HG02642 (cell line): ENCODE measurements at regions not wholly inside any gene's neighbourhood (a gene's known extent, or its start where the extent isn't known, plus 50 kb on each side); places are given as distances from the start of the nearest gene placed in this dataset.

ENCODE experiments used
- ATAC-seq: cut with Tn5 transposase; IDR thresholded peaks from one replicate; pipeline ENCODE4 v1.9.1; 2021; ENCODE audit warnings: mild to moderate bottlenecking; ENCODE audit not compliant: unreplicated experiment, poor library complexity

DNA sequence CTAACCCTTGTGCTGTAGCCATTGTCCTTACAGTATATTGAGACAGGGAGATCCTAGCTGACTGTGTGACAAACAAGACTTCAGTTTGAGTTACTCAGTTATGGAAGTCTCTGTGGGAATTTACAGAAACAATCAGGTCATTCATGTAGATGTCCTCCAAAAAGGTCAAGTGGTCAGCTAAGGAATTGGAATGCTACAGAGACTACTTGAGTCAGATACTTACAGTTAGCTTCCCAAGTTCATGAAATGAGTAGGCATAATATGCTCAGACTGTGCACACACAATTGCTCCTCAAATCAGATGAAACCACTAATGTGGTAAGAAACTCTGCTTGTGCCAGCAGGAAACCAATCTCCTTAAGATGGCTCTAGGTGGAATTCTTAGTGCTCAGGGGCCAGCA is 985.7 kb downstream of the NSUN3 start:
- no peak for ATAC-seq

DNA sequence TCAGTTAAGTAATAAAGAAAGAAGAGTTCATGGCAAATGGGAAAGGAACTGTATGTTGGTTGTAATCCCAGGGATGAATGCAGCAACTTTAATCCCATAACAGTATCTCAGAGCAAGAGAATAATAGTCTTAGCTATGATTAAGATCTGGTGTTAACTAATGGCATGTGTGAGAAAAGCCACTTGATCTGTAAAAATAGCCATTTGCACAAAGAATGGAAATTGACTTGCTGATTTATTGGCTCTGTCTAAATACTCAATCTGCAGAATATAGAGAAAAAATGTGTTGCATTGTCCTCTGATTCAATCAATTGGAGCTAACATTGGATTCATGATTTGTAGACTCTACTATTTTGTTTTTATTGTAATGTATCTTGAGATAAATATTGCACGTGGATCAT is 987.0 kb downstream of the NSUN3 start:
- ATAC-seq = no peak

DNA sequence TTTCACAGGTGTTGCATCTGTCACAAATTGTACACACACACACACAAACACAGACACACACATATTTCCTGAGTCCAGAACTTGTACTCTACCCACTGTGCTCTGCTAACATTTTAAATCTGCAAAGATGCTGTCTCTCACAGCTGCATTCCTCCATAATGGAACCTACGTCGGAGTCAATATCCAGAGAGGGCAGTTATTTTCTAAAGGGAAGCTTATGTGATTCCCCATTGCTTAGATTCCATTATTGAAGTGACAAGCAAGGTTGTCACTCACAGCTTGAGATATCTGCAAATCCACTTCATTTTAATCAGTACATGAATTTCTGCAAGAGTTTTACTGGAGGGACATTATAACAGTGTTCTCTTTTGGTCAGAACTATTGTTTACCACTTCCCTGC is 992.4 kb downstream of the NSUN3 start:
- ATAC-seq = no peak

DNA sequence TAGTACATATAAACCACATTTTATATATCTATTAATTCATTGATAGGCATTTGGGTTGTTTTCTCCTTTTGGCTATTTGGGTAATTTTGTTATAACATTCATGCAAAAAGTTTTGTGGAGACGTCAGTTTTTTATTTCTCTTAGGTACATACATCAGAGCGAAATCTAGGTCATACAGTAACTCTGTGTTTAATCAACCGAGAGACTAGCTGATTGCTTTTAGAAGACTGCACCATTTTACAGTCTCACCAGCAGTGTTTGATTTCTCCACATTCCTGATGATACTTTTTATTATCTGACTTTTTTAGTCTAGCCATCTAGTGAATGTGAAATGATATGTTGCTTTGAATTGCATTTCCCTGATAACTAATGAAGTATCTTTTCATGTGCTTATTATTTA is 1019.3 kb downstream of the NSUN3 start:
- ATAC-seq = no peak

DNA sequence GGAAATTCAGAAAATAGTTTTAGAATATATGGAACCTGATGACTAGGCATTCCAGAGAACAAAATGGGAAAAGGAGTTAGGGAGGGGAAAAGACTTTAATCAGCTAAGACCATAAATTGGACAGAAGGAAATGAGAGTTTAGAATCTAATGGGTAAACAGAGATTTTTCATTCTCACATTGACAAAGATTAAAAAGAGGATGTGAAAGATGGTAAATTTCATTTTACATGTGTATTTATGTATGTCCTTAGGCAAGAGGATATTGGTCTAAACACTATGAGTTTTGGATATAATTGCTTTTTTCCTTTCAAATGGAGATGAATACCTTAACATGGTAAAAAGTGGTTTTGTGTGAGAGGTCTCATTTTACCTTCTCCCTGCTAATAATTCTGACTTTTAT is 1021.9 kb downstream of the NSUN3 start:
- ATAC-seq = no peak

DNA sequence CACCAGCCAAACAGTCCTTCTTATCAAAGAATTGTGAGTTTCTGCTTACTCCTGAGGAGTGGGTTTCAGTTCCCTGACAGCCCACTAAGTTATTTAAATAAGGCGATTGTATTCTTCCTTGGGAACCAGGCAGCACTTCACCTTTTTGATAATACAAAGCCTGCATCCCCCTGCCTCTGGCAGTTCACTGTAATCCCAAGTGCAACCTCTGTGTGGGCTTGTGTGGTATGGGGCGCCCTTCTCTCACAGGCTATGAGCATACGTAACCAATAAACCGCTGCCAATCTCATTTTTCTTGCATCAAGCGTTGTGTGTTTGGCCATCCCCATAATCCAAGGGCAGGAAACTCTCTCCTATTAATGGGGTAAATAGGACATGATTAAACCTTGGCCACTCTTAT is 1025.6 kb downstream of the NSUN3 start:
- no peak for ATAC-seq

DNA sequence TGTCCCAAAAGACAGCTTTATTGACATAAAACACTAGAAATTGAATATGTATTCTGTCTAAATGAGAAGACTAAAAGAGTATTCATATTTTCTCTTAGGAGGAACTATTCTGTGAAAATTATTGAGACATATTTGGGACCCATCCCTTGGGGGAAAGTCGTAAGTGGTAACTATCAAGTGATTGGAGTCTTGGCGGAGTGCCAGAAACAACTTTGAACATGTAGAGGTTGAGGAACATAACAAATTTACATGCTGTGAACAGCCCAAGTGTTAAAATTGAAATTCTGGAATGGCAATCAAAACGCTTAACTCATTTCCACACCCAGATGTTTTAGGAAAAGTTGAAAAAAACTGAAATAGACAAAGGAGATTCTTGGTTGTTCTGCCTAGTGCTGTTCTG is 1034.6 kb downstream of the NSUN3 start:
- ATAC-seq = no peak

DNA sequence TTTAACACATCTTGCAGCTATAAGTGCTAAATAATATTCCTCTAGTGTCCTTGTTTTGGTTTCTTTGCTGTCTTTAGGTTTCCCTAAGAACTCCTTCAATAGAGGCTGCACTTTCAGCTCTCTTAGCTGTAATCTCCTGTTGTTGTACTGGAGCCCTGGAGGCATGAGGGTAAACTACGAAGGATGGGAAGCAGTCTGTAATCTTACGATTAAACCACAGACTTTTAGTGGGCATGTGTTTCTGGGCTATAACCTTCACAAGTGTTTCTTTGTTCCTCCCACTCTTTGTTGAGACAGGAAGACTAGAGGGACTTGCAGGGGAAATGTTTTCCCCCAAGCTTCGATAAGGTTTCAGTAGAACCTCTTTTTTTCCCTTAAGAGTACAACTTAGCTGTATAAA is 1058.1 kb downstream of the NSUN3 start:
- ATAC-seq = no peak

DNA sequence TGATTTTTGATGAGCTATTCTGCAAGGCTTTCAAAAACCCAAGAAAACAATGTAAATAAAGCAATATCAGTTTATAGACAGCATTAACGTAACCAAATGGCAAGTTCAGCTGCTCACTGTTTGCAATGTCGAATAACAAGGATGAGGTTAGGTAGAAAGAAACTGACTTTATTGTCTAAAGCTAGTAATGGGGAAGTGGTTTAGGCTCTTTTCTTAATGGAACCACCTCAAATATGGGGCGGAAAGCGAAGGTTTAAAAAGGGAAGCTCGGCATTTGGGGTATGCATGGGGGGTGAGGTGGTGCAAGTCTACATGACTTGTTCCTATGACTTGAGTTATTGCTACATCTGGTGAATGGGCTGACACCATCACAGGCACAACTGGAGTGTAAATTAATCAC is 1060.2 kb downstream of the NSUN3 start:
- no peak for ATAC-seq

DNA sequence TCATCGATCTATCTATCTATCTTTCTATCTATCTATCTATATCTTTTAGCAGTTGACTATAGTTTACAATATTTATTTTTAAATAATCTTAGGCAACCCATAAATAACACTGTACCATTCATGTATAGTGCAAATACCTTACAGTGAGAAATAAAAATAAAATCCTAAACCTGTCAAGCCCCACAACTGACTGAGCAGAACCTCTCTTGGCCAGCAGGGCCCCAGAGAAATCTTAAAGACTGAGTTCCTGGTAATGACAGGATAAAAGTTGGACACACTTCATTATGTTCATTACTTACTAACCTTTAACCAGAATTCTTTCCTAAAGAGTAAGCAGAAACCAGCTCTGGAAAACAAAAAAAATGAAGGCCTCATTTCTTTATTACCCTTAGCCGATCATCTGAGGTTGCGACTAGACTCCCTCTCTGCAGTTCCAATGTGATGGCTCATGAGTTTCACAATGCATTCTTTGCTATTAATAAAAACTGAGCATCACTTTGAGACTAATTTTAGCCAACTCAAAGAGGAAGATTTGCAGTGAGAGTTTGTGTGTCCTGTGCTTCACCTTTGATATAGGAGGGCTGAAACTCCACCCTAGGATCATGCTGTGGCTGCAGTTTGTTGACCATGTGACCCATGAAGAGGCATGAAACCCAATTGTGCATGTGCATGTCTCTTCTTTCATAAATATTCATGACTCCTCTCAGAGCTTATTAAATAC is 1072.0 kb downstream of the NSUN3 start:
- no peak for ATAC-seq

DNA sequence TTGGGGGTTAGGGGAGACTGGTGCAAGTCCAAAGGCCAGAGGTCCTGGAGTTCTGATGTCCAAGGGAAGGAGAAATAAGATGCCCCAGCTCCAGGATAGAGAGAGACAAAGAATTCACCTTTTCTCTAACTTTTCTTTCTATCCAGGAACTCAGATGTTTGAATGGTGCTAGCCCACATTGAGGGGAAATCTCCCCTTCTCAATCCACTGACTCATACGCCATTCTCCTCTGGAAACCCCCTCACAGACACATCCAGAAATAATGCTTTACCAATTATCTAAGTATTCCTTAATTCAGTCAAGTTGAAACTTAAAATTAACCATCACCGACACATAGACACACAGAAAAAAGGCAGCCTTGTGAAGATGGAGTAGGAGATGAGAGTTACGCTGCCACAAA is 1085.2 kb downstream of the NSUN3 start:
- ATAC-seq = no peak

DNA sequence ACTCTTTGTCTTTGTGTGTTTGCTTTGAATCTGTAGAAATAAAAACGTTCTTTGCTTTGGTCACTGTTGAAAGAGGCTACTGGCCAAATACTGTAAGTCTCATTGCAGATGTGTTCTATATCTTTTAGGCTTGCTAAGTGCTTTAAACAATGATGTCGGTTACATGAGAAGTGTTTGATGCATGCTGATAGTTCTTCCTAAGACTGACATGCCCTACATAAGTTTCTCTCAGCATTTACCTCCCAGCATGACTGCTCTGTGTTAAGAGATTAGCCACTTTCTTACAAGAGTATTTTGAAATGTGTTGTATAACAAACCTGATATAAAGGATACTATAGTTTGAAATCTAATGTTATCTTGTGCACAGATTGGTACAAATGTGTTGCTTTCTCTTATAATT is 1088.7 kb downstream of the NSUN3 start:
- no peak for ATAC-seq

DNA sequence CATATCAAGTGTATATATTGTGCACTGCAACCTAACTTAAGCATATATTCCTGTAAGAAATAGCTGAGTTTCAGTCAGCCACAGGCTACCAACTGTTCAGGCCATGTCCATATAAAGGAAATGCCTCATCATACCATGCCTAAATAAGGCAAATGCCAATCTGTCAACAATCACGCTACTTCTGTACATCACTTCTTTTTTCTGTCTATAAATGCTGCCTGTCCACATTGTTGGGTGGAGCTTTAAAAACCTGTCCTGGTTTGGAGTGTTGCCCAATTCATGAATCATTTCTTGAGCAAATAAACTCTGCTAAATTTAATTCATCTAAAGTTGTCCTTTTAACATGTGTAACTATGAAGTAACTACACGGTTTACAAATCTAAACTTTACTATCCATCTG is 1091.9 kb downstream of the NSUN3 start:
- no peak for ATAC-seq

DNA sequence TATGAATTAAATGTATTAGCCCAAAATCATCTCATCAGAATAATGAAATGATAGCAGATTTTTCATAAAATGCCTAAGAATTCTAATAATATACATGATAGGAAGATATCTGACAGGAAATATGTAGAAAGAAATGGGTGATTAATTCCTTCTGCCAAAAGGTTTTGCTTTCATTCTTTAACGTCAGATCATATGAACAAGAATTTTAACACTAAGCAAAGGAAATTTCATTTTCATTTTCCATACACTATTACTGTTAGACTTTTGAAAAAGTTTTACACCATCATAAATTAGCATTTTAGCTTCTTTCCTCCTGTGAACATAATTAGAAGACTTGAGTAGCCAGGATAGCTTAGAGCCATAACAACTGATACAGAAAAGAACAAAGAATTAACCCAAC is 1099.9 kb downstream of the NSUN3 start:
- ATAC-seq = no peak

DNA sequence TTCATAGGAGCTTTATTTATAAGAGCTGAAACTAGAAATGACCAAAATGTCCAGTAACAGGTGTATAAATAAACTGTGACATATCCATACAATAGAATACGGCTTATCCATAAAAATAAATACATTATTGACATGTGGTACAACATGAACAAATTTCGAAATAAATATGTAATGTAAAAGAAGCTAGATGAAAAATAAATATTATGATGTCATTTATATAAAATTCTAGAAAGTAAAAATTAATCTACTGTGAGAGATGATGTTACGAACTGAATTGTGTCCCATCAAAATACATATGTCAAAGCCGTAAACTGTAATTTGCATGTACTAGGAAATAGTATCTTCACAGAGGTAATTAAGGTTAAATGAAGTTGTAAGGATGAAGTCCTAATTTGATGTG is 1104.9 kb downstream of the NSUN3 start:
- no peak for ATAC-seq

DNA sequence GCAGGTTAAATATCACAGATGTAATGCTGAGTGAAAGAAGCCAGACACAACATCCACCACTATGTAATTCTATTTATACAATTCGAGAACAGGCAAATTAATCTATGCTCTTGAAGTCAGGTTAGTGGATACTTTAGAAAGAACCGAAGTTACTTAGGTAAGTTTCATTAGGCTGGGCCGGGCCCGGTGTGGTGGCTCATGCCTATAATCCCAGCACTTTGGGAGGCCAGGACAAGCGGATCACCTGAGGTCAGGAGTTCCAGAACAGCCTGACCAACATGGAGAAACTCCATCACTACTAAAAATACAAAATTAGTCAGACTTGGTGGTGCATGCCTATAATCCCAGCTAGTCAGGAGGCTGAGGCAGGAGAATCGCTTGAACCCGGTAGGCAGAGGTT is 1105.7 kb downstream of the NSUN3 start:
- ATAC-seq = no peak

DNA sequence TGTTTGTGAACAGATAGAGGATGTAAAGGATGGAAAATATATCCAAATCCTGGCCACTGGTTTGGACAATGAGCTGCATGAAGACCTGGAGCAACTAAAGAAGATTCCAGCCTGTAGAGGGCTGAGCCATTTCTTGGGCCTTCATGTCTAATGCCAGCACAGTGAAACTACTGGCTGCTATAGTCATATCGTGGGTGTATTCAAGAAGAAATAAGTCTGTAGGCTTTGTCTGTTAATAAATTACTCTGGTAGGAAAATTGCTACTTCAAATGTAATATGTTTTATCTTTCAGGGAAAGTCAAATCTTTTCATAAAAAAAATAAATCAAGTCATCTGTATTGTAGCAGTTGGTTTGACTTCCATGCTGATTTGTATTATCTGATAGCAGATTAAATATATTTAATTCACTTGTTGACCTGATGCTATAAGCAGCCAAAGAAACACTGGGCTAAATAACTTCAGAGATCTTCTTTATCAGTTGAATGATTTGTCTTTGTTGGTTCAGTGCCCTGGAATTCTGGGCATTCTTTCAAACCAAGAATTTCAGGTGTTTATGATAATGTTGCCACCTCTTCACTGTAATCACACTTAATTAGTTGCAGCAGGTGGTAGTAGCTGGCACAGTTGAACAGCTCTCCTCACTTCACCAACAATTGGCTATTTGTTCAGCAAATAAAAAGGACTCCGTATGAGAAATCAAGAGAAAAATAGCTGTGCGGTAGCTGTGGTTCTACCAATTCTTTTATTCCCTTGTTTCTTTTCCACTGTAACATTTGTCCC is 1109.5 kb downstream of the NSUN3 start:
- ATAC-seq = no peak

DNA sequence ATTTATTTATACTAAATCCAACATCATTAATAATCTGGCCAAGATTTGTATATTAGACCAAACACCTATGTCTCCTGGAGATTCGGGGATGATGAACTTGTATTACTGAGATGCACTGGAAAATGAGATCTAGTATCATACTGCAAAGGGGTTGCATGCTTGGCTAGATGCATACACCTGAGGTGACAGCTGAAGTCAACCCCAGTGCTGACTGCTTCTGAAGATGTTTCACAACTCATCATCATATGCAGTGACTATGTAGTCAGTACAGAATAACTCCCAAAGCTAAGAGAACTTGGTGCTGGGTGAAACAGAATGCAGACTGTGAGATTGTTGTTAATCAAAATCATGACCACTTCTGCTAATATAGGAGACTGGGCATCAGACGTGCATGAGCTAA is 1114.2 kb downstream of the NSUN3 start:
- ATAC-seq = no peak

DNA sequence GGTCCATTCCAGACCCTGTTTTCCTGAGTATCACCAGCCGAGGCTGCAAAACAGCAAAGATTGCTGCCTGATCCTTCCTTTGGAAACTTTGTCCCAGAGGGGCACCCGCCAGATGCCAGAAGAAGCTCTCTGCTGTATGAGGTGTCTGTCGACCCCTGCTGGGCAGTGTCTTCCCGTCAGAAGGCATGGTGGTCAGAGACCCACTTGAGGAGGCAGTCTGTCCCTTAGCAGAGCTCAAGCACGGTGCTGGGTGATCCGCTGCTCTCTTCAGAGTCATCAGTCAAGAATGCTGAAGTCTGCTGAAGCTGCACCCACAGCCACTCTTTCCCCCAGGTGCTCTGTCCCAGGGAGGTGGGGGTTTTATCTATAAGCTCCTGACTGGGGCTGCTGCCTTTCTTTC is 1121.2 kb downstream of the NSUN3 start:
- no peak for ATAC-seq

DNA sequence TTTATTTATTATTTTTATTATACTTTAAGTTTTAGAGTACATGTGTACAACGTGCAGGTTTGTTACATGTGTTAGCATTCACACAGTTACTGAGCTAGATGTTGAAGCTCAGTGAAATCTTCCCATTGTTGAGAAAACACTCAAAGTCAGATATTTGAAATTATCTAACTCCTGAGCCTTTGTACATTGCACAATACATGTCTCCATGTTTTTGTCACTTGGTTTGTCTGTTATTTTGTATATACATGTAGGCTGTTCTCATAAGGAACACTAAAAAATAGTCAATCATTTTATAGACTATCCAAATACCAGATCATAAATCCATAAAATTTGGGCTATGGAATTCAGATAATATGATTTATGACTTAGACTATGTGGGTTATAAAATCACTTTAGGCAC is 1126.5 kb downstream of the NSUN3 start:
- ATAC-seq = no peak

DNA sequence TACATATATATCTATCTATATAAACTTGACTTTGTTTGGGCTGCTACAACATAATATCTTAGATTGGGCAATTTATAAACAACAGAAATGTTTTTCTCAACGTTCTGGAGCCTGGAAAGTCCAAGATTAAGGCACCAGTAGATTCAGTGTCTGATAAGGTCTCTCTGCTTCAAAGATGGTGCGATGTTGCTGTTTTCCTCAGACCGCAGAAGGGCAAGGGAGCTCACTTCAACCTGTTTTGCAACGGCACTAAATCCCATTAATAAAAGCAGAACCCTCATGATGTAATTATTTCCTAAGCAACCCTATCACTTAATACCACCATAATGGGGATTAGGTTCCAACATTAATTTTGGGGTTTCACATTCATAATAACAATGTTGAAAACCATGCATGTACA is 1134.8 kb downstream of the NSUN3 start:
- ATAC-seq = no peak

DNA sequence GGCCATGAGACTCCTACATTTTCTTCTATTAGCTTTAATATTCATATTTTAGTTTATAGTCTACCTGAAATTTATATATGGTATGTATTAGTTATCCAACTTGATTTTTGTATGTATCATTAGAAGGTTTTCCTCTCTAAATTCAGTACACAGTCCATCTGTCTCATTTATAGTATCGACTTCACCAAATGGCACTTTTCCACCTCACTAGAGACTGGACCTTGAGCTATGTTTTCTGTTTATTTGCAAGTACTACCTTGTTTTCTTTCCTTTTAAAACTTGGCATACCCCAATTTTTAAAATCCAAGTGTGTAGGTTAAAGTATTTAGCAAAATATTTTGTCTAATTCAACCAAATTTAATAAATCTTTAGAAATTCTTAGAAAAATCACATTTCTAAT is 1137.5 kb downstream of the NSUN3 start:
- ATAC-seq = no peak
